Uterus (tissue), 3 donors: ENCODE measurements at regions not wholly inside any gene's neighbourhood (a gene's known extent, or its start where the extent isn't known, plus 50 kb on each side); places are given as distances from the start of the nearest gene placed in this dataset.

ENCODE experiments used
- DNase-seq, 2 donors: peaks; one replicate each; pipeline ENCODE4 v3.0.0-alpha.2; 2019 to 2020
- H3K27ac ChIP-seq, 2 donors: fragments of 200-600 bp; sonication (generic); 1 replicate in 1 of 2; 2 replicates in 1 of 2; pipeline ENCODE4 v1.5.1; 2016 to 2018
- H3K27me3 ChIP-seq, 2 donors: fragments of 200-600 bp; sonication (generic); one replicate each; pipeline ENCODE4 v1.5.1; 2018 to 2019; ENCODE audit warnings: control low read depth in 1 of 2
- H3K36me3 ChIP-seq, 2 donors: fragments of 200-600 bp; sonication (generic); one replicate each; pipeline ENCODE4 v1.5.1; 2019; ENCODE audit warnings: control low read depth in 1 of 2
- H3K4me1 ChIP-seq, 2 donors: fragments of 200-600 bp; sonication (generic); one replicate each; pipeline ENCODE4 v1.5.1; 2018 to 2019; ENCODE audit warnings: control low read depth in 1 of 2
- H3K4me3 ChIP-seq, 2 donors: fragments of 200-600 bp; sonication (generic); 1 replicate in 1 of 2; 2 replicates in 1 of 2; pipeline ENCODE4 v1.5.1; 2018 to 2019; ENCODE audit warnings: mild to moderate bottlenecking in 1 of 2
- H3K9me3 ChIP-seq, 2 donors: fragments of 200-600 bp; sonication (generic); one replicate each; pipeline ENCODE4 v1.5.1; 2019; ENCODE audit warnings: control low read depth in 1 of 2
- CTCF ChIP-seq, 4 experiments: fragments of 200-600 bp in 2 of 4; fragments of 450-650 bp in 2 of 4; sonication (generic) in 2 of 4; IDR thresholded peaks; one replicate each; pipeline ENCODE4 v1.5.1; 2016 to 2019; ENCODE audit warnings: antibody characterized with exemption in 4 of 4, mild to moderate bottlenecking in 2 of 4, moderate library complexity in 1 of 4
- POLR2A ChIP-seq, 2 donors: fragments of 450-650 bp; IDR thresholded peaks; one replicate each; pipeline ENCODE4 v1.6.1; 2016; ENCODE audit warnings: antibody characterized with exemption in 2 of 2, mild to moderate bottlenecking in 1 of 2, moderate library complexity in 1 of 2
- intact Hi-C: fragments of 100-400 bp; cut with DNase I; formaldehyde crosslinking; loops from one replicate; pipeline ENCODE4 v1.15.1; 2023; ENCODE audit warnings: low total_unique reads
- donor health status: DM: yes; HTN: yes; CAD: no.

GRCh38 chr3:147773116-147773630 lies 364.0 kb downstream of the ZIC1 start:
- Histone ChIP-seq H3K4me3 (no peak overlapping the region), H3K9me3 (no peaks in the 10 kb centered on the region), H3K36me3 (no peaks in the 10 kb centered on the region), H3K27me3 (no peaks in the 10 kb centered on the region), H3K4me1 (no peaks in the 10 kb centered on the region), H3K27ac (no peak overlapping the region)
- intact Hi-C loops = no loop called here
- TF ChIP-seq POLR2A (IDR thresholded peaks at IDR 0.05) (no peak), CTCF (IDR thresholded peaks at IDR 0.05) (no peak)
- DNase-seq = no peak

DNA sequence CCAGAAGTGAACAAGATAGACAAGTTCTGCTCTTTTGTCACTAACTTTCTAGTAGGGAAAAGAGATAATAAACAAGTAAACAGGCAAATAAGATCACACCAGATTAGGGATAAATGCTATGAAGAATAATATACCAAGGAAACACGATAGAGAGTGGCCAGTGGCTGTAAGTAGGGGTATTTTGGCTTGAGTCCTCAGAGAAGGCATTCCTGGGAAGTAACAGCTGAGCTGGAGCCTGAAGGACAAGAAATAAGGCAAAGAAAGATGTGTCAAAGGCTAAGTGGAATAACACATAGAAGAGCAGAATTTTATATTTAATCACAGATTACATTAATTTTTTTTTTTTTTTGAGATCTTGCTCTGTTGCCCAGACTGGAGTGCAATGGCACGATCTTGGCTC lies 366.2 kb downstream of the ZIC1 start:
- no peak for TF ChIP-seq CTCF (IDR thresholded peaks at IDR 0.05)
- TF ChIP-seq POLR2A (IDR thresholded peaks at IDR 0.05) = no peak
- Histone ChIP-seq H3K9me3 (no peaks in the 10 kb centered on the region), H3K27ac (no peak overlapping the region), H3K4me3 (no peak overlapping the region), H3K27me3 (no peaks in the 10 kb centered on the region), H3K36me3 (no peaks in the 10 kb centered on the region), H3K4me1 (no peaks in the 10 kb centered on the region)
- intact Hi-C loops = no loop called here
- no peak for DNase-seq

GRCh38 chr3:147775816-147776530 lies 366.8 kb downstream of the ZIC1 start:
- H3K4me1 ChIP-seq = no peaks in the 10 kb centered on the region
- H3K4me3 ChIP-seq = no peak overlapping the region
- DNase-seq = no peak
- TF ChIP-seq POLR2A (IDR thresholded peaks at IDR 0.05) (no peak), CTCF (IDR thresholded peaks at IDR 0.05) (no peak)
- H3K27me3 ChIP-seq = no peaks in the 10 kb centered on the region
- H3K9me3 ChIP-seq = no peaks in the 10 kb centered on the region
- intact Hi-C loops = no loop called here
- H3K27ac ChIP-seq = no peak overlapping the region
- H3K36me3 ChIP-seq = no peaks in the 10 kb centered on the region

DNA sequence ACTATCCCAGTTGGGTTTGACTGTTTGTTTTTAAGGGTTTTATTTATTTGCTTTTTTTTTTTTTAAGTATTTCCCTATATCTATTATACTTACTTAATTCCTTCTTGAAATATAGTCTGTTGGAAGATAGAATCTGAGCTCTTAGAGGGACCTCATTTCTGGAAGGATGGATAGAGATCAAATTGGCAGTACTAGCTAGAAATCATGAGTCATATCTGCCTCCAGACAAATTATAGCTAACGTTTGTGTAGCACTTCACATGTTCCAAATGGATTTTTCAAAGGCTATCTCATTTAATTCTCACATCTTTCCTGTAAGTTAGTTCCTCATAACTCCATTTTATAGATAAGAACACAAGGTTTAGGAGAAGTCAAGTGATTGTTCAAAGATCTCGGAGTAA lies 384.7 kb downstream of the ZIC1 start:
- no peaks in the 10 kb centered on the region for H3K9me3 ChIP-seq
- H3K4me3 ChIP-seq = no peak overlapping the region
- TF ChIP-seq POLR2A (IDR thresholded peaks at IDR 0.05) (no peak), CTCF (IDR thresholded peaks at IDR 0.05) (no peak)
- intact Hi-C loops = no loop called here
- no peaks in the 10 kb centered on the region for H3K4me1 ChIP-seq
- no peak overlapping the region for H3K27ac ChIP-seq
- no peak for DNase-seq
- H3K27me3 ChIP-seq = no peaks in the 10 kb centered on the region
- H3K36me3 ChIP-seq = no peaks in the 10 kb centered on the region

DNA sequence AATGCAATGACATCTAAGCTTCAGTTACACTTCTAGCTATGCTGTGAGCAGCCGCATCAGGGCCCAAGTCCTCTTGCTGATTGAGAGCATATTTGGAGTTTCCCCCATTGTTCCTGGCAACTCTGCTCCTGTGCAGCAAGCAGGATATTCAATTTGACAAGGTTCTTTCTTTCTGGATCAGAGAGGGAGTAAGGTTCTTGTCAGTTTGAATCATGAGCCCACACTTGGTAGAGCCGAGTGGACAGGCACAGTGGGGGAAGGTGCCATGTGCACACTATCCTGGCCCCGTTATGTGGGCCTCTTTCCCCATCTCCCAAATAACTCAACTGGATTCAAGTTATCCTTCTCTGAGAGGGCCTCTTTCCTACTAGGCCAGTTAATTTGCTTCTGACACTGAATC lies 385.4 kb downstream of the ZIC1 start:
- Histone ChIP-seq H3K4me3 (no peak overlapping the region), H3K9me3 (no peaks in the 10 kb centered on the region), H3K4me1 (no peaks in the 10 kb centered on the region), H3K36me3 (no peaks in the 10 kb centered on the region), H3K27ac (no peak overlapping the region), H3K27me3 (no peaks in the 10 kb centered on the region)
- TF ChIP-seq POLR2A (IDR thresholded peaks at IDR 0.05) = no peak
- TF ChIP-seq CTCF (IDR thresholded peaks at IDR 0.05) = no peak
- intact Hi-C loops = no loop called here
- no peak for DNase-seq
